ENCODE measurements at regions not wholly inside any gene's neighbourhood (a gene's known extent, or its start where the extent isn't known, plus 50 kb on each side); places are given as distances from the start of the nearest gene placed in this dataset.

GRCh38 chr6:91781946-91782345, 1195.1 kb upstream of the MAP3K7 start (continued):
- no peak for TF ChIP-seq NFE2L2 (conservative IDR thresholded peaks at IDR 0.05; ENCODE audit: low read length)
- TF ChIP-seq HMGXB4 (CRISPR knock-in tag; IDR thresholded peaks at IDR 0.05; ENCODE audit: borderline replicate concordance) = no peak
- no peak for TF ChIP-seq ZC3H11A (IDR thresholded peaks at IDR 0.05)
- TF ChIP-seq EHMT2 (IDR thresholded peaks at IDR 0.05; ENCODE audit: low read depth) = no peak
- no peak for TF ChIP-seq RCOR1 (IDR thresholded peaks at IDR 0.05; ENCODE audit: low read depth, low read length)
- TF ChIP-seq, protein P1, sequence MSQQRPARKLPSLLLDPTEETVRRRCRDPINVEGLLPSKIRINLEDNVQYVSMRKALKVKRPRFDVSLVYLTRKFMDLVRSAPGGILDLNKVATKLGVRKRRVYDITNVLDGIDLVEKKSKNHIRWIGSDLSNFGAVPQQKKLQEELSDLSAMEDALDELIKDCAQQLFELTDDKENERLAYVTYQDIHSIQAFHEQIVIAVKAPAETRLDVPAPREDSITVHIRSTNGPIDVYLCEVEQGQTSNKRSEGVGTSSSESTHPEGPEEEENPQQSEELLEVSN (IDR thresholded peaks at IDR 0.05; ENCODE audit: borderline replicate concordance, low read depth) = no peak
- TF ChIP-seq GATA3 (IDR thresholded peaks at IDR 0.05; ENCODE audit: borderline replicate concordance) = no peak

DNA sequence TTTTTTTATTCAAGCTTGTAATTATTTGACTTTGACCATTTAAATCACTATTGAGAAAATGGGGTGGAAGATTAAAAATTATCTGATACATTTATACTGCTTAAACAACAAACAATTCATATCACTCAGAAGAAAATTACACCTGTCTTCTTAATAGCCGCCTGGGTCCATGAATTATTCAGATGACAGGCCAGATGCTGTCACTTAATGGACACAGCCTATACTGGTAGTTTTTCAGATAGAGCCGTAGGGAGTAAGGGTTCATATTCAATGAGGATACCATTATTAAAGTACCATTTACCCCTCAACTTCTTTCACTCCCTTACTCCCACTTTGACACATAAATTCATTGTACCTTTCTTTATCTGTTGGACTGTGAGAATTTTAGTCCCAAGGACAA, 1193.4 kb upstream of the MAP3K7 start:
- no peak for TF ChIP-seq ELK1 (IDR thresholded peaks at IDR 0.05; ENCODE audit: low read depth, low read length)
- TF ChIP-seq ZSCAN20 (CRISPR knock-in tag; IDR thresholded peaks at IDR 0.05) = no peak
- no peak for TF ChIP-seq HEYL (CRISPR knock-in tag; IDR thresholded peaks at IDR 0.05)
- TF ChIP-seq HMGXB4 (CRISPR knock-in tag; IDR thresholded peaks at IDR 0.05; ENCODE audit: borderline replicate concordance) = no peak
- no peak for TF ChIP-seq KDM5A (IDR thresholded peaks at IDR 0.05)
- TF ChIP-seq POLR2A (IDR thresholded peaks at IDR 0.05; ENCODE audit: low read length) = no peak
- no peak for TF ChIP-seq RAD21 (conservative IDR thresholded peaks at IDR 0.05 in 1 of 2, IDR thresholded peaks at IDR 0.05 in 1 of 2)
- TF ChIP-seq, protein P2, sequence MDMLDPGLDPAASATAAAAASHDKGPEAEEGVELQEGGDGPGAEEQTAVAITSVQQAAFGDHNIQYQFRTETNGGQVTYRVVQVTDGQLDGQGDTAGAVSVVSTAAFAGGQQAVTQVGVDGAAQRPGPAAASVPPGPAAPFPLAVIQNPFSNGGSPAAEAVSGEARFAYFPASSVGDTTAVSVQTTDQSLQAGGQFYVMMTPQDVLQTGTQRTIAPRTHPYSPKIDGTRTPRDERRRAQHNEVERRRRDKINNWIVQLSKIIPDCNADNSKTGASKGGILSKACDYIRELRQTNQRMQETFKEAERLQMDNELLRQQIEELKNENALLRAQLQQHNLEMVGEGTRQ (IDR thresholded peaks at IDR 0.05) = no peak
- no peak for TF ChIP-seq MAX (IDR thresholded peaks at IDR 0.05)
- TF ChIP-seq HOXB13 (CRISPR knock-in tag; IDR thresholded peaks at IDR 0.05; ENCODE audit: low read depth) = no peak
- no peak for TF ChIP-seq ATOH8 (CRISPR knock-in tag; IDR thresholded peaks at IDR 0.05; ENCODE audit: low read depth)
- TF ChIP-seq PHF8 (IDR thresholded peaks at IDR 0.05; ENCODE audit: borderline replicate concordance, low read depth) = no peak
- WGBS (ENCODE audit: missing lambda C conversion rate) = 19% methylated on average over 2 of the region's 2 CpGs
- ATAC-seq (no peak), DNase-seq (ENCODE audit: low read depth in 1 of 2, low spot score in 1 of 2) (no peak), FAIRE-seq (no peak)
- CTCF ChIA-PET = no interaction called here
- no peaks in the 10 kb centered on the region for H3K9me3 ChIP-seq
- H3K4me1 ChIP-seq = no peaks in the 10 kb centered on the region
- H3K4me3 ChIP-seq = no peak overlapping the region
- H3K27ac ChIP-seq = no peak overlapping the region
- no peak overlapping the region for H3K4me2 ChIP-seq
- POLR2A ChIA-PET = no interaction called here
